ENCODE measurements at regions not wholly inside any gene's neighbourhood (a gene's known extent, or its start where the extent isn't known, plus 50 kb on each side); places are given as distances from the start of the nearest gene placed in this dataset.
"Not testable (repeated sequence)": the region's sequence is repeated elsewhere in the genome, so short reads cannot be mapped to it uniquely, and the experiment has no call there.

DNA sequence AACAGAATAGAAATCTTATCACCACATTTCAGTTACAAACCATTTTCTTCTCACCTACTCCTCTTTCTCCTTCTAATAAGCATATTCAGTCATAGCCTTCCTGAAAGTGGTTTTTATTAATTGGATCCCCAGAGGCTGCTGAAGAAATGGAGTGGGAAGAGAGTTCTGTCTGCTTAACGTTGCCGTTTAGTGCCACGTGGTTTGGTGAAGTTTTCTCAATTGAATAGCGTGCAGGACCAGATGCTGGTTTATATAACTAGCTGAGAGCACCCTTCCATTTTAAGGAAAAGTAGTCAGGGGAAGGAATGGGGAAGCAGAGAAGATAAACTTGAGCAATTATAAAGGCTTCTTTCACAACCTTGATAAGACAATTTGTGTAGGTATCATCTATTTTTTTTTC lies 318.7 kb downstream of the PTH2R start:
- TF ChIP-seq, protein P1, sequence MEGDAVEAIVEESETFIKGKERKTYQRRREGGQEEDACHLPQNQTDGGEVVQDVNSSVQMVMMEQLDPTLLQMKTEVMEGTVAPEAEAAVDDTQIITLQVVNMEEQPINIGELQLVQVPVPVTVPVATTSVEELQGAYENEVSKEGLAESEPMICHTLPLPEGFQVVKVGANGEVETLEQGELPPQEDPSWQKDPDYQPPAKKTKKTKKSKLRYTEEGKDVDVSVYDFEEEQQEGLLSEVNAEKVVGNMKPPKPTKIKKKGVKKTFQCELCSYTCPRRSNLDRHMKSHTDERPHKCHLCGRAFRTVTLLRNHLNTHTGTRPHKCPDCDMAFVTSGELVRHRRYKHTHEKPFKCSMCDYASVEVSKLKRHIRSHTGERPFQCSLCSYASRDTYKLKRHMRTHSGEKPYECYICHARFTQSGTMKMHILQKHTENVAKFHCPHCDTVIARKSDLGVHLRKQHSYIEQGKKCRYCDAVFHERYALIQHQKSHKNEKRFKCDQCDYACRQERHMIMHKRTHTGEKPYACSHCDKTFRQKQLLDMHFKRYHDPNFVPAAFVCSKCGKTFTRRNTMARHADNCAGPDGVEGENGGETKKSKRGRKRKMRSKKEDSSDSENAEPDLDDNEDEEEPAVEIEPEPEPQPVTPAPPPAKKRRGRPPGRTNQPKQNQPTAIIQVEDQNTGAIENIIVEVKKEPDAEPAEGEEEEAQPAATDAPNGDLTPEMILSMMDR (IDR thresholded peaks at IDR 0.05; ENCODE audit: low read depth, low read length), result no peak
- no peak overlapping the region for H3K4me3 ChIP-seq (ENCODE audit: low read depth, low read length)

DNA sequence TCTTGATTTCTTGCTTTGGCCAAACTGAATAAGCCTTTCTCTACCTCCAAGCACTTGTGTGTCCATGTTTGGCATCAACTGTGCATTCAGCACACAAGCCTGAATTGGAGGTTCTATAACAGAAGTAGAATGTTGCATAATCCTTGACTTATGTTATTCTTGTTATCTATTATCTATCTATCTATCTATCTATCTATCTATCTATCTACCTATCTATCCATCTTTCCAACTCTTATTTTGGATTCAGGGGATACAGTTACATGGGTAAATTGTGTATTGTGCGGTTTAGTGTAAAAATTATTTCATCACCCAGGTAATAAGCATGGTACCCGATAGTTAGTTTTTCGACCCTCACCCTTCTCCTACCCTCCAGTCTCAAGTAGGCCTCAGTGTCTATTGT lies 319.6 kb downstream of the PTH2R start:
- TF ChIP-seq, protein P1 (IDR thresholded peaks at IDR 0.05; ENCODE audit: low read depth, low read length), result no peak
- H3K4me3 ChIP-seq (ENCODE audit: low read depth, low read length), result no peak overlapping the region

DNA sequence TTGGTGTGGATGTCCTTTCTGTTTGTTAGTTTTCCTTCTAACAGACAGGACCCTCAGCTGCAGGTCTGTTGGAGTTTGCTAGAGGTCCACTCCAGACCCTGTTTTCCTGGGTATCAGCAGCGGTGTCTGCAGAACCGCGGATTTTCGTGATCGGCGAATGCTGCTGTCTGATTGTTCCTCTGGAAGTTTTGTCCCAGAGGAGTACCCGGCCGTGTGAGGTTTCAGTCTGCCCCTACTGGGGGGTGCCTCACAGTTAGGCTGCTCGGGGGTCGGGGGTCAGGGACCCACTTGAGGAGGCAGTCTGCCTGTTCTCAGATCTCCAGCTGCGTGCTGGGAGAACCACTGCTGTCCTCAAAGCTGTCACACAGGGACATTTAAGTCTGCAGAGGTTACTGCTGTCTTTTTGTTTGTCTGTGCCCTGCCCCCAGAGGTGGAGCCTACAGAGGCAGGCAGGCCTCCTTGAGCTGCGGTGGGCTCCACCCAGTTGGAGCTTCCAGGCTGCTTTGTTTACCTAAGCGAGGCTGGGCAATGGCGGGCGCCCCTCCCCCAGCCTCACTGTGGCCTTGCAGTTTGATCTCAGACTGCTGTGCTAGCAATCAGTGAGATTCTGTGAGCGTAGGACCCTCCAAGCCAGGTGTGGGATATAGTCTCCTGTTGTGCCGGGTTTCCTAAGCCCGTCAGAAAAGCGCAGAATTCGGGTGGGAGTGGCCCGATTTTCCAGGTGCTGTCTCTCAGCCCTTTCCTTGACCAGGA lies 345.2 kb downstream of the PTH2R start:
- not testable (repeated sequence) for H3K4me3 ChIP-seq (ENCODE audit: low read depth, low read length)

DNA sequence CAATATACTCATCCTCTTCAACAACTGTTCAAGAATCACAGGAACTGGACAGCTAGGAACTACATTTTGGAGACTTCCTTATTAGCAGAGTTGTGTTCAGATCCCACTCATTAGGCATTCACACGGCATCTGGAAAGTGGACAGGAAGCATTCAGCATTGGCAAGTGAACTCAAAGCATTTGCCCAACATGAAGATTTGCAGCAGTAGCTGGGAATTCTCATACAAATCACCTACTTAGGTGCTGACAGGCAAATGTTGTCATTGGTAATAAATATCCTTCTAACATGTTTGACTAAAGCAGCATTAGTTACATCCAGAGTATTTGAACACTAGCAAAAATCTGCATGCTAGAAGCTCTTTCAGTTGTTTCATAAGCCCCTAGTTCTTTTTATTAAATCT lies 350.8 kb downstream of the PTH2R start:
- TF ChIP-seq, protein P1 (IDR thresholded peaks at IDR 0.05; ENCODE audit: low read depth, low read length), result no peak

DNA sequence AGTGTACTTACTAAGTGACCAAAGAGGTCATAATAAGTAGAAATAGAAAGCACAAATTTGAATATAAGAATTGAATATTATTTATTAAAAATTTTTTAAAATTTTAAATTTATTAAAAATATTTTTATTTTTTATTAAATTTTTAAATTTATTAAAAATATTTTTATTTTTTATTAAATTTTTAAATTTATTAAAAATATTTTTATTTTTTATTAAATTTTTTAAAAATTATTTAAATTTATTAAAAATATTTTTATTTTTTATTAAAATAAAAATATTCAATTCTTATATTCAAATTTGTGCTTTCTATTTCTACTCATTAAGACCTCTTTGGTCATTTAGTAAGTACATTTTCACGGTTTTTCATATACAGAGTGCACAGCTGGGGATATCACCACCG lies 366.5 kb downstream of the PTH2R start:
- H3K4me3 ChIP-seq (ENCODE audit: low read depth, low read length), result not testable (repeated sequence)

More for the DNA sequence above, 350.8 kb downstream of the PTH2R start:
- H3K4me3 ChIP-seq (ENCODE audit: low read depth, low read length), result no peak overlapping the region

DNA sequence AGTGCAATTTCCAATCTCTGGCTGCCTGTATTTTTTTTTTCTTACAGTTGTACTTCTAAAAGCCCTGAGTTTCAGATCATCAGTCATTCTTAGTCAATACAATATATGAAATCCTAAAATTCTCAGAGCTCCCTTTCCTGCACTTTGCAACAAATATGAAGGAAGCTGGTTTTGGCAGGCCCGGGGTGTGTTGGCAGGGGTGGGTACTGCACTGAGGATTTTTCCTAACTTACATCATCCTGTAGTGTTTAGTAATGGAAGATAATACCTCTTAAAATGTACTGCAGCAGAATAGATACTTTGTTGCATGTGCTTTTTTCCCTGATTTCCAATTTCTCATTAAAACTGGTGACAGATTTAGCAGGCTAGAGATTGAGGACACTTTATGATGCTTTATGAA lies 374.6 kb downstream of the PTH2R start:
- TF ChIP-seq, protein P1 (IDR thresholded peaks at IDR 0.05; ENCODE audit: low read depth, low read length), result no peak
- H3K4me3 ChIP-seq (ENCODE audit: low read depth, low read length), result no peak overlapping the region

DNA sequence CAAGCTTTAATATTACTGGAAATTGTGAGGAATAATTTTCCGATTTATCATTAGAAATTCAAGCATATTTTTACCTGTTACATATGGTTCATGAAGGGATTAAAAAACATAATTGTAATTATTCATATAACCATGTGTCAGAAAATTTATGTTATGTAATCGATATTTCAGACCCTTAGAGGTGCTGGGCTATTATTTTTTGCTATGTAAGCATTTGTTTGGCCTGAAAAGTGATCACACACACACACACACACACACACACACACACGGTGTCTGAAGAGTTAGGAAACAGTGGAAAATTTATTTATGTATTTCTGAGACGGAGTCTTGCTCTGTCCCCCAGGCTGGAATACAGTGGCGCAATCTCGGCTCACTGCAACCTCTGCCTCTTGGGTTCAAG lies 375.5 kb downstream of the PTH2R start:
- H3K4me3 ChIP-seq (ENCODE audit: low read depth, low read length), result no peak overlapping the region
- TF ChIP-seq, protein P1 (IDR thresholded peaks at IDR 0.05; ENCODE audit: low read depth, low read length), result no peak

DNA sequence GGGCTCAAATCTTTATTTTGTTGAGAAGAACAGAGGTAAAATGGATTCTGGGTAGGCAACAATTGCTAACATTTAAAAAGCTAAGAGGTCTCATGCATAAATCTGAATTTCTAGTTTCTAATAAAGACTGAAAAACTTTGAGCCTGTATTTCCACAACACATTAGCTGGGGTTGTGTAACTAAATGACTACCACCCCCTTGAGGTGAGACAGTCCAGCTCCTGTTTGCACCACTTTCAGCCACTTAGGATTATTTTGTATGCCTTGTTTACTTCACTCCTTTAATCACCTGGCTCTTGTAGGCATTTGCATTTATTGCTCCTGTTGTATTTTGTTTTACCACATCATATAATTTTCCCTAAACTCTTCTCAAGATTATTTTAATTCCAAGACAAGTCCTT lies 376.6 kb downstream of the PTH2R start:
- no peak overlapping the region for H3K4me3 ChIP-seq (ENCODE audit: low read depth, low read length)
- TF ChIP-seq, protein P1 (IDR thresholded peaks at IDR 0.05; ENCODE audit: low read depth, low read length), result no peak

DNA sequence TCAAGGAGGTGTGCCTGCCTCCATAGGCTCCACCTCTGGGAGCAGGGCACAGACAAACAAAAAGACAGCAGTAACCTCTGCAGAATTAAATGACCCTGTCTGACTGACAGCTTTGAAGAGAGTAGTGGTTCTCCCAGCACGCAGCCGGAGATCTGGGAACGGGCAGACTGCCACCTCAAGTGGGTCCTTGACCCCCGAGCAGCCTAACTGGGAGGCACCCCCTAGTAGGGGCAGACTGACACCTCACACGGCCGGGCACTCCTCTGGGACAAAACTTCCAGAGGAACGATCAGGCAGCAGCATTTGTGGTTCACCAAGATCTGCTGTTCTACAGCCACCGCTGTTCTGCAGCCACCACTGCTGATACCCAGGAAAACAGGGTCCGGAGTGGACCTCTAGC lies 378.2 kb downstream of the PTH2R start:
- H3K4me3 ChIP-seq (ENCODE audit: low read depth, low read length), result not testable (repeated sequence)

Data from WI38 (cell line).